Stimulated activated CD8-positive, alpha-beta memory T cell treated with anti-CD3 and anti-CD28 coated beads, Interleukin-4, amount 100 ng/mL, for 48 hours (primary cell): ENCODE measurements at regions not wholly inside any gene's neighbourhood (a gene's known extent, or its start where the extent isn't known, plus 50 kb on each side); places are given as distances from the start of the nearest gene placed in this dataset.

Source experiments
- DNase-seq: peaks from one replicate; pipeline ENCODE4 v3.0.0-alpha.2; 2020

GRCh38 chrX:130974323-130974722 lies 71.3 kb upstream of the ENOX2 start:
- DNase-seq: no peak

DNA sequence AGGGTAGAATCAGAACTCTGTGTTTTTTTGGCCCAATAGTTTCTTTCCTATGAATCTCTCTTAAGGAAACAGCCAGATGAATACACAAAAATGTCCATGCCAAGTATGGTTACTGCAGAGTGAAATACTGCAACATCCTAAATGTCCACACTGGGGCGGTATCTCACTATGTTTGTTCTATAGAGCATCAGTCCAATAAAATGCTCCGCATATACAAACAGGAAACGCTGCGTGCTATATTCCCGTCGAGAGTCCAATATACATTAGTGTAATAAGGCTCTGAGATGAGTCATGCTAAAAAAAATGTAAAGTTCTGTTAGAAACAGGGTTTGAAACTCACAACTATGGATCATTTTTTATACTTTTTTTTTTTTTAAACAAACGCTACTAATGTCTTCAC lies 72.9 kb upstream of the ENOX2 start:
- DNase-seq: peak; percentile 35

GRCh38 chrX:130981836-130982235 lies 76.3 kb upstream of the ARHGAP36 start:
- no peak for DNase-seq

DNA sequence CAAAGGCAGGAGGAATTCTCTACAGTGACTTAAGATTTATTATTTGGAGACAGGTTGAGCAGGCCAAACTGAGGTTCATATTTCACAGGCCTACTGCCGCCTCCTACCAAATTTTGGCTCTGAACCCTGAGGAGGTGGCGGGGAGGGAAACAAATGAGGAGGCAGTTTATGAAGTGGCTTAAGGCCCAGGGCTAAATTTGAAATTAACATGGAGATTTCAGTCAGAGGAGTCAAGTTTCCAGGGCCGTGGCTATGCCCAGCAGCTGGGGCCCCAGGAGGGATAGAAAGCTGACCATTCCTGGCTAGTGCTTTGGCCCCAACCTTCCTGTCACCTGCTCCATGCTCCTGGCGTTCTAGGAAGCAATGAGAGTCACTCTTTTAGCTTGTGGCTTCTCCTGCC lies 73.4 kb upstream of the ARHGAP36 start:
- no peak for DNase-seq

DNA sequence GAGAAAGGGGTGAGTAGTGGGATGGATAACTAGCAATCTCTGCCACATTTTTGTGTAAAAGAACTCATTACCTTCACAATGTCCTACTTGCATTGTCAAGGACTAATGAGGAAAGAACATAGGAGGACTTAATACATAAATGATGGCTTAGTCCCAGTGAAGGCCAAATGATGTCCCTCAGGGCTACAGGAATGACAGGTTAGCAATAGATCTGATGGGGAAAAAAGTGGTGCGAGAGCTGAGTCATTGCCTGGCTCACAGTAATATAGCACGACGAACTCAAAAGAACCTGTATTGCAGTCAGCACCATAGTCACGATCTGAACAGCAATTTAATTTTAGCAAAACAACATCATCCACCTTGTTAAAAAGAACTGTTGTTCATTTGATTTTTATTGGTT lies 70.9 kb upstream of the ARHGAP36 start:
- DNase-seq: no peak

GRCh38 chrX:130990723-130991122 lies 67.4 kb upstream of the ARHGAP36 start:
- DNase-seq: no peak

DNA sequence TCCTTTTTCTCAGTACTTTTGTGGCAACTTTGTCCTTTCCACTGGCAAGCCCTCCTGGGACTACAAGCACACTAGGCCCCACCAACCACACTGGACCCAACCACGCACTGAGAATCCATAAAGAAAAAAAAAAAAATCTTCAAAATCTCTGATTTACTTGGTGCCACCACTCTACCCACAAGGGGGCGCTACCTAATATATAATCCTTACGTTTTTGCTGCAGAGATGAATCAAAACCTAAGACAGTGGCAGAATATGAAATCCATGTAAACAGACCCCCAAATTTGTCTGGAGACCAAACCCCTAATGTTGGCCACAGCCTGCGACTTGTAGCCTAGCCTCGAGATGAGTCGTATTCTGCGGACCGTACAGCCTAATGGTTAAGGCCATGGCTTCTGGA lies 63.5 kb upstream of the ARHGAP36 start:
- peak; percentile 34 for DNase-seq

GRCh38 chrX:130995439-130995838 lies 62.7 kb upstream of the ARHGAP36 start:
- DNase-seq: no peak

DNA sequence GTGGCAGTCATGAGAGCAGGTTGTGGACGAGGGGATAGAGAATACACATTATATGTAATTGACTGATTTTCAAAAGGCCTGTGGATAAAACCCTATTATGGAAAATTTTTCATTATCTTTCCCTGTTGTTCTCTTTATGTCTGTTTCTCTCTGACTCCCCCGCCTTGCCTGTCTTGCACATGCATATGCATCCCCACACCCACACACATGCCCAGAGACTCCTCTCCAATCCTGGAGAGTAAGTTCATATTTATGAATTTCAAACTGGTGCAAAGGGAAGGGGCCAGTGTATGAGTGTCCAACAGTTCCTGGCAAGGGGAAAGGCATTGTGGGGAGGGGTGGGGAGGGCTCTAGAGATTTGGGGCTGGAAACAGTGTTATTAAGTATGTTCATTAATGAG lies 60.8 kb upstream of the ARHGAP36 start:
- no peak for DNase-seq

GRCh38 chrX:130999360-130999759 lies 58.8 kb upstream of the ARHGAP36 start:
- no peak for DNase-seq
